T follicular helper cell (primary cell): ENCODE measurements at regions not wholly inside any gene's neighbourhood (a gene's known extent, or its start where the extent isn't known, plus 50 kb on each side); places are given as distances from the start of the nearest gene placed in this dataset.
"Not testable (repeated sequence)": the region's sequence is repeated elsewhere in the genome, so short reads cannot be mapped to it uniquely, and the experiment has no call there.

Experiments used
- DNase-seq: peaks from one replicate; pipeline ENCODE4 v3.0.0-alpha.2; 2020; ENCODE audit warnings: low read depth

DNA sequence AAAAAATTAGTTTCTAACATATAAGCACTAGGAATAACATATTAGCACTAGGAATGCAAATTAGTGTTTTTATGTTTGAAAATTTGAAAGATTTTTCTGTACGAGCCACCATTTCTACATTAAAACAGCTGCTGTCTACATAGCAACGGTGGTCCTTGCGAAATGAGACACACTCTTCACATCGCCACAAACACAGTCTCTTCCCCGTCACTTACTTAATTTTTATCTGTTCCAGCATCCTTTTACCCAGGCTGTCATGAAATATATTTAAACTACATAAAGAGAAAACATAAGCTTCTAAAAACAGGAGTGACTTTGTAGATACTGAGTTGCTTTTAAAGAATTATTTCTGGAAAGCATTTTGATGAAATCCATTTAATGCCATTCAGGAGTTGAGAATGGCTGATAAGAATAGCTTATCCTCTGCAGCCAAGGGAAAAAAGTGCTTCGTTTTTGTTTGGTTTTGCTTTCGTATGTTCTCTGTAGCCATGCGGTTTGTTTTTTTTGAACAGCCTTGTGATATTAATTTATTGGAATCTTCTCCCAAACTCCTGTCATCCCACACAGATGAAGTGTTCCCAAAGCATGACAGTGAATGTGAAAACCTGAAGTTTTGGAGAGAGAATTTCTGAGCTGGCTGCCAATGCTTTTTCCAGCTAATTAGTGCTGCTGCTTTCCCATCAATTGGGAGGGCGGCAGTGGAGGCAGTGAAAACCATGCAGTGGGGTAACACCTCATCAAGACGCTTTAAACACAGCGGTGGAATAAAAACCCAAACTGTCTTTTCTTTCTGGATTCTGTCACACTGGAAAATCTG lies 603.7 kb upstream of the ADARB2 start:
- no peak for DNase-seq

DNA sequence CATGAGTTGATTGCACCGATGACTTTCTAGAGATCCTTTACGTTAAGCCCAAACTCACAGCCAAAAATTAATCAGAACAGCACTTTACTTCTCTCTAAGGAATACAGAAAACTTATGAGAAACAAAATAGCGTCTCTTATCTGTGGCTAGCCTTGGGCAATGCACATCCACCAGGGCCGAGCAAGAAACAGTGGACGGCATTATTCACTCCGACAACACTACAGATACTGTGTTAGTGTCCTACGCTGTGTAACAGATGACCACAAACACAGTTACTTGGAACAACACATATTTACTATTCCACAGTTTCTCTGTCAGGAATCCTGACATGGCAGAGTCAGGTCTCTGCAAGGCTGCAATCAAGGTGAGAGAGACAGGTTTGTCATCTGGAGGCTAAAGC lies 598.3 kb upstream of the ADARB2 start:
- no peak for DNase-seq

DNA sequence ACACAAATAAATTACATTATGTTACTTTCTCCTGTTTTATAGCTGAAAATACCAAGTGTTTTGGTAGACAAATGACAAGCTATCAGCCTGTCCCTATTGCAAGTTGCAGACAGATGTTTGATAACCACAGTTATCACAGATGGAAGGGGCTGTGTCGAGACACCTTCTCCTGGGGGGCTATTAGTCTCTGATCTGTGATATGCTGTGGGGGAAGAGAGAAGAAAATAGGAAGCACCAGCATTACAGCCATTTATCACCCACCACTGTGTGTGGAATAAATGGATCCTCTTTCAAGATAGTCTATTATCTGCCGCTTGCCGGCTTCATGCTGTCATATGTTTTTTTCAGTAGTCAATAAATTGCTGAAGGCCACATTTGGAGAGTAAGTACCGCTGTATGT lies 597.2 kb upstream of the ADARB2 start:
- no peak for DNase-seq

DNA sequence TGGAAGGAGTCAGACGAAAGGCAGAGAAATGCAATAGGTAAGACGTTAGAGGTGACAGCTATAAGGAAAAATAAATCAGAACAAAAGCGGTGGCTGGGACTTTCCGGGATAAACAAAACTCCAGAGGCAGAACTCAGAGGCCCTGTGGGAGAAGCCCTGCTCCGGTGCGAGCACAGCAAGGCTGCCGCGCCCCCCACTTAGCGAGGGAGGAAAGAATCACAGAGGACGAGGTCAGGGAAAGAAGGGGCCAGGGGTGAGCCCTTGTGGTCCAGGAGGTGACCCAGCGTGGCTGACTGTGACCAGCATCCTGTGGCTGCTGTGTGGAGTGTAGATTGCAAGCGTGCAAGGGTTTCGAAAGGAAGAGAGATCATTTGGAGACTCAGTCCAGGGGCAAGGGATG lies 591.8 kb upstream of the ADARB2 start:
- no peak for DNase-seq

DNA sequence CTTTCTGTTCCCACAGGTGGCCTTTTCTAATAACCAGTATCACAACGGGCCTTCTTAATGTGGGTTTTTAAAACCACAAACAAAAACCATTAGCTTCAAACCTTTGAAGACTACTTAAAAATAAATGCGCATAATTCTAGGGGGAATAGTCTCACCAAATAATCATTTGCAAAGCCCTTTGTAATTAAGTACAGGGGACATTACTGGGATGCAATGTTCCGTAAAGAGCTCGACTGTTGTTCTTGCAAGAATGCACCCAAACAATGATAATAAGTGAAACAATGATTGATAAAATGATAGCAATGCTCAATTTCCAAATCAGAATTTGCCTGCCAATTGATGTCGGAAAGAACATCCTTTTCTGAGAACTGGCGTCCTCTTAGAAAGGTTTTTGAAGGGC lies 589.1 kb upstream of the ADARB2 start:
- no peak for DNase-seq

DNA sequence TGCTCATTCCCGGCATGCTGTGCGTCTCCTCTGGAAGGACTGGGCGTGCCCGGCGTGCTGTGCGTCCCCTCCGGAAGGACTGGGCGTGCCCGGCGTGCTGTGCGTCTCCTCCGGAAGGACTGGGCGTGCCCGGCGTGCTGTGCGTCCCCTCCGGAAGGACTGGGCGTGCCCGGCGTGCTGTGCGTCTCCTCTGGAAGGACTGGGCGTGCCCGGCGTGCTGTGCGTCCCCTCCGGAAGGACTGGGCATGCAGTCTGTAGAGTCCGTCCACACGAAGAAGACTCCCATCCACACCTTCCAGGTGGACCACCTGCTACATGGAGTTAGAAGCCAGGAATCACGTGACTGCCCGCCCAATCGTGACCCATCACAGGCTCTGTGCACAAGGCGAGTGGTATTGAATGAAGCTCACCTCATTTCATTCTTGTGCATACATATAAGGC lies 577.7 kb upstream of the ADARB2 start:
- not testable (repeated sequence) for DNase-seq

DNA sequence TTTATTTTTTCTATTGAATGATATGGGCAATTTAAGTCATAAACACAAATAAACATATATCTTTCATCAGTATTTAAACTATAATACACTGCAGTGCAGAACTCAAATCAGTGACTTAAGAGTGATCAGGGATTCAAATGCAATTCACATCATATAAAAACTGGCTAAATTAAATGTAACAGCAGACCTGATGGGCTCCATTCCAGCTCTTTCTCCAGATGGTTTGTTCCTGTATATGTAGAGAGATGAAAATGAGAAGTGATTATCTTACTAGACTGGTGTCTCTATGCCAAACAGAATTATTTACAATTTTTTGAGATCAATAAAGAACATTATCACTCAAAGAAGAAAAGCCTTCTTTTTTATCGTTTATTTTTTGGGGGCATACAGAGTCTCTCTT lies 568.8 kb upstream of the ADARB2 start:
- no peak for DNase-seq

DNA sequence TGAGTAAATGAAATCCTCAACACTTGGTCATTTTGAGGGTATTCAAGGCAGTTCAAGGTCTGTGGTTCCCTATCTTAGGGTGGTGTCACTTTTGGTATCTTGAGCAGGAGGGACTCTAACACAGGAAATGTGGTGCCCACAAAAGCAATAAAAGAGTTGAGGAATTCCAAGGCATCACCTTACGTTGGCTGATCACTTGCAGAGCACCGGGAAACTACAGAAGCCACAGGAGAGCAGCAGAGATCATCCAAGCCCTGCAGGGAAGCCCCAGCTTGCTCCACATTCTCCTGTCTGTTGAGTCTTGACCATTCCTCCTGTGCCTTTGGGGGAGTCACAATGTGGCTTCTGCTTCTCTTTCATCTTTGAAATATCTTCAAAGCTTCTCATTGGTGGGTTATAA lies 565.8 kb upstream of the ADARB2 start:
- DNase-seq = no peak

DNA sequence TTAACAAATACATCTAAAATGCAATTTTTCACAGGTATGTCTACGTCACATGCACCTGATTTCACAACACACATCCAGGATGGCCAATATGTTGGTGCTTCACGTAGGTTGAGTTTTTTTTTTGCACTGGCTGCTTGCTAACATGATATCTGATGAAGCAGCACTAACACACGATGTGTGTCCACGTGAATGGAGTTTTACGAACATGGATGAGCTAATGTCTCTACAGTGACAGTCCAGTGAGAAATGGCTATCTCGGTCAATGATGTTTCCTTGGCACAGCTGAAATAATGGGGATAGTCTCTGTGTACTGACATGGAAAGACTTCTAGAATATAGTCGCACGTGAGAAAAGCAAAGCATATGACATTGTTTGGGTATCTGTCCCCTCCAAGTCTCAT lies 563.9 kb upstream of the ADARB2 start:
- DNase-seq = no peak

DNA sequence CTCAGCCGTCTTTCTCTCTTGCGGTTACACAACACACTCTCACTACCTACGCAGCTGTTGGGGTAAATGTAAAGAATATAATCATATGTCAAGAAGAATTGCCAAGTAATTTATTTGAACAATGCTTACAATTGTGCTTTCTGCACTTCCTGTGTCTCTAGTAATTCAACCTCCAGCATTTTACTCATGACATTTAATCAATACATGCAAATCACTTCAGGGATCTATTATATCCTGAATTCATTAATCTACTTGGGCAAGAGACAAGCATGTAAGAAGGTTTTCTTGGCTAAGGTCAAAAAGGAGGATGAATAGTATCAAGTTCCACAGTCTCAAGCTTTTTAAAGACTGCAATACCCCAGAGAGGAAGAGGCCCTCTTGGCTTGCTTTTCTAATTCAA lies 562.9 kb upstream of the ADARB2 start:
- DNase-seq = no peak

DNA sequence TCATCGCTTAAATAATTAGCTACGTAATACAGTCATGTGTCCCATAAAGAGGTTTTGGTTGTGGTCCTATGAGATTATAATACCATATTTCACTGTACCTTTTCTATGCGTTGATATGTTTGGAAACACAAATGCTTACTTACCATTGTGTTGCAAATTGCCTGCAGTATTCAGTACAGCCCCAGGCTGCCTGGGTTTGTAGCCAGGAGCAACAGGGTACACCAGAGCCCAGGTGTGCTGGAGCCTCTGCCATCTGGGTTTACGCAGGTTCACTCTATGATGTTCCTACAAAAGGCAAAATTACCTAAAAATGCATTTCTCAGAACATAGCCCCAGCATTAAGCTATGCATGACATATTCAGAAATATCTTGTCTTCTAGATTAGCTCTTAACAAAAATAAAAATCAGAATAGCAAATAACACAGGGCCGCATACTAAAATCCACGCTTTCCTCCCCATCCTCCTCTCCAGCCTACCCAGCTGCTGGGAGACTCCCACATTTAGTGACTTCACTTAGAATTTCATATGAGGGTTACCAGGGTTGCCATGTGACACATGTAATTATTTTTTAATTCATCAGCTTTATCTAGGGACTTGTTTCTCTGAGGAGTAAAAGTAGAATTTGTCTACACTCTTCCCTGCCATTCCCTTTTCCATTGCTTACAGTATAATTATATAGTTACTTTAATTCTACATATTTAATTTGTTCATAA lies 559.0 kb upstream of the ADARB2 start:
- no peak for DNase-seq

DNA sequence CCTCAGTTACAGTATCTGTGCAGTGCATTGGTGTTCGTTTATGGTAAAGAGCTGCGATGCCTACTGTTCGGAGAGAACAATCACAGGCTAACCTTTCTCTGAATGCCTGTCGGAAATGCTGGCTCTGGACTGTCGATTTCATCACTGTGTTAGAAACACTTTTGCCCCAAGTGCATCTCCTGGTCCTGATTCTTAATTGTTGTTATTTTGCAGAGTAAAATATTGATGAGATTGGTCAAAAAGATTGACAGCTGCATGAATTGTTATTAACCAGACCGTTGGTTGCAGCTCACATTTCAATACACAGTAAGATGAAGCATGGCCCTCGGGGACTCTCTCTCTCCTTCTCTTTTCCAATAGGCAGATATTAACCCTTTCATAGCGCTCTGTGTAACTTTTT lies 557.4 kb upstream of the ADARB2 start:
- no peak for DNase-seq

DNA sequence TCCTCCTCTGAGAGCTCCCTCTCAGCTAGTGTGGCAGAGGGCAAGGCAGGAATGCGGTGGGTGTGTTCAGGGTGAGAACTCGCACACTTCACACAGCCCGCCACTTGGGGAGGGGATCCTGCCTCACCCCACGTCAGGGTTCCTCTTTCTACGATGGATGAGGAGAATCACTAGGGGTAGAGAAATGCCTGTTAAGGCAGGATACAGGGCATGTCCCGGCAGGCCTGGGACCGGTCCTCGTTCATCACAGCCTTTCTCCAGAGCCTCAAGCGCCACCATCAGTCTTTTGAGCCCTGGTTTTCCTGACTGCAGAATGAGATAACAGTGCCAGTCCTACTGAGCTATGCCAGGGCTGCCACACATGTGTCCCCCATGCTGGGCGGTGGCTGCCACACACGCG lies 546.7 kb upstream of the ADARB2 start:
- DNase-seq = no peak

DNA sequence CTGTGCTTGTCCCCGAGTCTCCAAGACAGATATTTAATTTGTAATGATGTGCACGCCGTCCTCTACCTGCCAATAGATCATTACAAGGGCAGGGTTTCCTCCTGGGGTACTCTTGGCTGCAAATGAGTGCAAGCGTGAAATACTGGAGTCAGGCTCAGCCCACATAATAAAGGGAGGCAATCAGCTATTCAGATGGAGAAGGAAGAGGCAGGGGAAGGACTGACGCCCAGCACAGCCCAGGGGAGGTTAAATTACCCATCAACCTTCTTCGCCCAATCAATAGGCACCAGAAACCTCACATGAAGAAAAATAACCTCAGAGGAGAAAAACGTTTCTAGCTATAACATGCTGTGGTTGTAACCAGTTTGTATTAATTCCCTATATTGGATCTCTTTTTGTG lies 544.9 kb upstream of the ADARB2 start:
- DNase-seq = no peak

DNA sequence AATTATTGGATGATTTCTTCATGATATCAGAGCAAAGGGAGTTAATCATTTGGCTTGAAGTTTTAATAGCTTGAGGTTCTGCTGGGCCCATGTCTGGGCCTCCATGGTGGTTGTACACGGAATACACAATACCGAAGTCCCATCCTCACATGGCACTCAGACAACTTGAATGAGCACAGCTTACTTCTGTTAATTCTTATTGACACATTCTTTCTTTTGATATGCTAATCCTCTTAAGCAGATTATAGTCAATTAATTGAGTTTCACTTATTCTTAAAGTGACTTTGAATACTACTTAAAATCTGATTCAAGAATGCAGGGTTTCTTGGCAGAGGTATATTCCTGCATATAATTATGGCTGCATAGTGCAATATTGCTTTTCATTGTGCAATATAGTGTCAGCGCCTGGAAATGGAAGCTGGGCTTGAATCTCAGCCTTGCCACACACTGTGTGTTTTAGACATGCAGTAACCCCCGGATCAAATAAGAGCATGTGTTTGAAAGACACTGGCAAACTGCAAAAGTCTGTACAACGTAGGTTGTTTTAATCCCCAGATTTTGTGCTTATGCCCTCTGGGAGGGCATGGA lies 543.5 kb upstream of the ADARB2 start:
- DNase-seq = no peak

DNA sequence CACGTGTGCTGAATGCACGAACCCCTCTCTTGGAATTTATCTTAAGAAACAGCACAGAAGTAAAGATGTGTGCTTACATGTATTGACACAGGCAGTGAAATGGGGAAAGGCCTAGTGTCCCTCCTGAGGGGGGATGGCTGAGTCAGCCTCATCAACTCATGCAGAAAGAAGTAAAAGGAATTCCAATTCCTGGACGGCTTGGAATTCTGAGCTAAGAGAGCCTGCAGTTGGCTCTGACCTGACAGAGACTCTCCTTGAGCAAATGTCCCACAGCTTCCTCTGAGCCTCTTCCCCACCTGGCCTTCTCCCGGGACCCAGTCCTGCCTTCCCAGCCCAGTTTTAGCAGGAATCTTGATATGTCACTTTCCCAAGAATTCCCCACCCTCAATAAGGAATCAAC lies 542.4 kb upstream of the ADARB2 start:
- no peak for DNase-seq

DNA sequence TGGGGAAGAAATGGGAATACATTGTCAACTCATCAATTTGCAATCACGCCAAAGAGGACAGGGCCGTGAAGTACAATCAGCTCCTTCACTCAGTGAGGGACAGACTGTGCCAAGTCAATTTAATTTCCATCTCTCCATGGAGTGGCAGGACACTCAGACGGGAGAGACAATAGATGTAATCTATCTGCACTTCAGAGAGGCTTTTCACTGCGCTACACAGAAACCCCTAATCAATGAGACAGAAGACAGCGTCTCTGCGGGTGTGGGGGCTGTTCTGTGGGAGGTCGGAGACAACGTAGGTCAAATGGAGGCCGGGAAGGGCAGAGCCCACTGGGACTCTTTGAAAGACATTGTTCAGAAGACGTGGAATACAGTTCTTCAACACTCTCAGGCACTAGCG lies 541.0 kb upstream of the ADARB2 start:
- DNase-seq = no peak

DNA sequence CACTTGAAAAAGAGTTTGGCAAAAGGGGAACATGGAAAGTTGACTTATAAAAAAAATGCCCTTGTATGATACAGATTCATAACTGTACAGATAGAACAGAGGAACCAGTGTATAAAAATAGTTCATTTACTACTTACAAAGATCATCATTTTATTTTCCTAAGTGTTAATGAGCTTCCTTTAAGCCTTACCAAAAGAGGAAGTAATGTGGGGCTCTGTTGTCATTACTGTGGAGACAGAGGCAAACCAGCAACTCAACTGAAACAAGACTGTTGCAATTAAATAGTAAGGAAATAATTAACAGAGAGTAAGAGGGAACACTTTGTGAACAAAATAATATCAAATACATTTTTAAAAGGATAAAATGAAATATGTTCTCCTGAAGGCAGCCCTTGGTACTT lies 526.2 kb upstream of the ADARB2 start:
- DNase-seq = no peak

DNA sequence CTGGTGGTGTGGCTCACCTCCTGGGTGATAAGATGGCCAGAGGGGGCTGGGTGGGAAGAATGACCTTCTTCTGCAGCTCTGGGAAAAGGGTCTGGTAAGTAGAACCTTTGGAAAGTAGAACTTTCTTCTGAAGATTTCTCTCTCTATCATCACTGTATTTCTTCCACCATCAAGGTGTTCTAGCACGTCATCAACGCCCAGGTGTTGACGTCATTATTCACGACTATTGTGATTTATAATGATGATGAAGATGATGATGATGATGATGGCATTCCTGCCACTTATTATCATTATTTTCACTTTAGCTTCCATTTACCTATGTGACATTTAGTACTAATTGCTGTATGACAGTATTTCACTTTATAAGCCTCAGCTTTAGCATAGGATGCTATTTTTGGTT lies 525.6 kb upstream of the ADARB2 start:
- no peak for DNase-seq

DNA sequence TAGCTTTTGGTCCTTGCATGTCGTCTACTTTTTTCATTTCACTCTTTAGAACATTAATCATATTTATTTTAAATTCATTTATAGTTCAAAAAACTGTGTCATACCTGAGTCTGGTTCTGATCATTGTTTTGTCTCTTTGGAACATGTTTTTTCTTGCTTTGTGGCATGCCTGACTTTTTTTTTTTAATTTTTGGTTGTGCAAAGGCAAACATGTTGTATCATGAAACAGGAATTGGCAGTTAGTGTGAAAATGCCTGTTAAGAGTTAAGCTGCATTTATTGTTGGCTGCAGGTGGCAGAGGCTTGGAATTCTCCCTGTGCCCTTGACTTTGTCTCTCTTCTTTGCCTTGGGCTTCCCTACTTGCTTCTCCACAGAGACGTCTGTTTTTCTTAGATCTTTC lies 525.0 kb upstream of the ADARB2 start:
- no peak for DNase-seq

DNA sequence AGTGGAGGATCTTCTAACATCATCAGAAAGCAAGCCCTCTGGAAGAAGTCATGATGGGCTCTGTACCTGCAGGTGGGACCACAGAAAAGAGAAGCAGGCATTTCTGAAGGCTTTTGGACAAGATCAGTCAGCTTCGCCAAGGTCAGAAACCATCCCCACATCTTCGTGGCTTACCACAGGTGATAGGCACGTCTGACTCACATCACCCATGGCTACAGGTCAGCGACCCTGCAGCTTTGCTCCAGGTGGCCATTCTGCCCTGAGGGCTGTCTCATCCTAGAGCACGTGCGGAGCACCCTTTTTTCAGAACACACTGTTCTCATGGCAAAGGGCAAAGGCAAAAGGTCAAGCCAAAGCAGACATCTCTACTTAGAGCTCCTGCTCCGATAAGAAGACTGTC lies 518.9 kb upstream of the ADARB2 start:
- DNase-seq = no peak

DNA sequence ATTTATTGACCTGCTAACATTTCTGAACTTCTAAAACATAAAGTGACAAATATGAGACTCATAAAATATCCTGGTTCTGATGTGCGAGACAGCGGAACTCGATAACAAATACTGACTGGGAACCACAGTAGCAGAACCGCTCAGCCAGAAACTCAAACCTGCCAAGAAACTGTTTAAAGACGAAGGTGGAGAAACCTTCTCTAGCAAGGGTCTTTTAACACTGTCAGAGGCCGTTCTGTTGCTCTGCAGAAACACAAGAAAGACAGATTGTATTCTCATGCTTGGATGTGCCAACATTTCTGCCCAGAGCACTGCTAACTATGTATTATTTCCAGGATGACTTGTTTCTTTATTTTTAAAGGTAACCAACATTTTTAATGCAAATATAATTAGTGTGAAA lies 514.8 kb upstream of the ADARB2 start:
- DNase-seq = no peak

DNA sequence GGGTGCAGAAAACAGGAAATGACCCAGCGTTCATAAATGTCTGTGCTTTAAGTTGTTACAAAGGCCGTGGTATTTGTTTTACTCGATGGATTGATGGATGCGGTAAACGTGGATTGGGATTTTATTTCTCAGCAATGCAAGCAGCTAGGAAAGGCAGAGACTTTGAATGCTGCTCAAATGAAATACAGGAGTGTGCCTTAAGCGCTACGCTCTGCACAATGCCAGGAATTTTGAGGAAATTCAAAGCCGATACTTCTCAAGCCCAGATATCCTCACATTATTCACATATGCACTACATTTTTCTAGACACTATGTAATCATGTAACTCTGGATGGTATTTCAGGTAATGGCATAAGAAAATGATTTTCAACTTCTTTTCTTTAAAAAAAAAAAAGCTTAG lies 514.3 kb upstream of the ADARB2 start:
- DNase-seq = no peak
